ENCODE measurements at regions not wholly inside any gene's neighbourhood (a gene's known extent, or its start where the extent isn't known, plus 50 kb on each side); places are given as distances from the start of the nearest gene placed in this dataset.

DNA sequence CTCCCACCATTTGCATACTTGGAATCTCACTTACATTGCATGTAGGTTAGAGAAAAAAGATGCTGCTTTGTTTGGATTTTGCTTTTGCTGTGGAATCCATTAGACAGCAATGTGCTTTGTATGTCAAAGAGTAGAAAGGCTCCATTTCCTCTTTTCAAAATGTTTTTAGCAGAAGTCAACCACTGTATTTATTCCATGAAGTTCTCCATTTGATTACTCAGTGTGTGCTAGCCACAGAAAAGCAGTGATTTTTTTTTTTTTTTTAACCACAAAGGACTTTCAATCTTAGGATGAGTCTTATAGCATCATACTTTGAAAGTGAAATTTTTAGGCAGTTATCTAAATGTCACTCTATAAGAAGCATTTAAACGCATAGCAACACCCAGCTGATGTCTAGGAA is 285.0 kb upstream of the ADAMTS9 start:
- Histone ChIP-seq H3K4me3 (replicated peaks in 1 of 3) (no peak overlapping the region), H3K36me3 (no peaks in the 10 kb centered on the region), H3K4me1 (peaks cover 0 to 9% of the 10 kb centered on the region in 2 donors), H3K9me3 (no peaks in the 10 kb centered on the region), H3K27ac (no peak overlapping the region), H3K27me3 (no peaks in the 10 kb centered on the region)
- 83 to 93% methylated on average over 1 of the region's 1 CpG for WGBS, 2 donors
- TF ChIP-seq CTCF (IDR thresholded peaks at IDR 0.05) (no peak), POLR2A (IDR thresholded peaks at IDR 0.05) (no peak)
- intact Hi-C loops (cut with DNase I) = no loop called here
- no peak for DNase-seq

- TF ChIP-seq CTCF (IDR thresholded peaks at IDR 0.05) (no peak), POLR2A (IDR thresholded peaks at IDR 0.05) (no peak)
Observed at GRCh38 chr3:64971602-64972001, 283.8 kb upstream of the ADAMTS9 start.

GRCh38 chr3:64970634-64971033 is 282.8 kb upstream of the ADAMTS9 start:
- H3K36me3 ChIP-seq = no peaks in the 10 kb centered on the region
- no peak for TF ChIP-seq POLR2A (IDR thresholded peaks at IDR 0.05)
- no peaks in the 10 kb centered on the region for H3K27me3 ChIP-seq
- H3K9me3 ChIP-seq = no peaks in the 10 kb centered on the region
- no peak overlapping the region for H3K4me3 ChIP-seq (replicated peaks in 1 of 3)
- no peak for DNase-seq
- H3K4me1 ChIP-seq = peaks cover 0 to 9% of the 10 kb centered on the region in 2 donors
- intact Hi-C loops (cut with DNase I) = no loop called here
- H3K27ac ChIP-seq = no peak overlapping the region
- 73 to 78% methylated on average over 3 of the region's 3 CpGs for WGBS, 2 donors

More at GRCh38 chr3:64971602-64972001, 283.8 kb upstream of the ADAMTS9 start:
- intact Hi-C loops (cut with DNase I) = no loop called here
- Histone ChIP-seq H3K27ac (no peak overlapping the region), H3K36me3 (no peaks in the 10 kb centered on the region), H3K9me3 (no peaks in the 10 kb centered on the region), H3K4me1 (peaks cover 0 to 9% of the 10 kb centered on the region in 2 donors), H3K27me3 (no peaks in the 10 kb centered on the region), H3K4me3 (replicated peaks in 1 of 3) (no peak overlapping the region)
- no peak for DNase-seq
- WGBS, 2 donors = 67 to 74% methylated on average over 1 of the region's 1 CpG

DNA sequence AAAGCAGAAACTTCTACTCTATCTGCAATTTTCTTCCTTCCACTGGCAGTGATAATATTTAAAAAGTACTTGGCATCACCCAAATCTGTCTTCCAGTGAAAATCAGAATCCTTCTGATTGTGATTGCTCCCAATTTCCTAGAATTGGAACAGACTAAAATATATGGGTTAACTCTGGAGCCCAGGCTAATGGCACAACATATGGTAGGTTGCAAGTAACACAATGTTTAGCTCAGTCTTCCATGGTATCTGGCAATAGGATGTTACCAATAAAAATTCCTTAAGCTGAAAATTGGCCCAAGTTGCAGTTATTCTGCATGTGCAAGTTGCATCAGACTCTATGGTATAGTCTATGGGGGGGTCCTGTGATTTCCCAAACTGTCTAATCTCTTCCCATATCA is 273.5 kb upstream of the ADAMTS9 start:
- TF ChIP-seq POLR2A (IDR thresholded peaks at IDR 0.05) = no peak
- TF ChIP-seq CTCF (IDR thresholded peaks at IDR 0.05) = no peak
- no peaks in the 10 kb centered on the region for H3K27me3 ChIP-seq
- no peak overlapping the region for H3K27ac ChIP-seq

GRCh38 chr3:64958199-64958843 is 270.5 kb upstream of the ADAMTS9 start:
- DNase-seq = no peak
- peaks cover 0 to 18% of the 10 kb centered on the region in 2 donors for H3K4me1 ChIP-seq
- H3K27me3 ChIP-seq = no peaks in the 10 kb centered on the region
- H3K36me3 ChIP-seq = no peaks in the 10 kb centered on the region
- TF ChIP-seq POLR2A (IDR thresholded peaks at IDR 0.05) (no peak), CTCF (IDR thresholded peaks at IDR 0.05) (no peak)
- no peak overlapping the region for H3K27ac ChIP-seq
- intact Hi-C loops (cut with DNase I) = no loop called here
- no peak overlapping the region for H3K4me3 ChIP-seq (replicated peaks in 1 of 3)
- 67 to 75% methylated on average over 3 of the region's 3 CpGs for WGBS, 2 donors
- H3K9me3 ChIP-seq = no peaks in the 10 kb centered on the region

More for the DNA sequence above, 273.5 kb upstream of the ADAMTS9 start:
- Histone ChIP-seq H3K4me1 (peaks cover 0 to 11% of the 10 kb centered on the region in 2 donors), H3K4me3 (replicated peaks in 1 of 3) (no peak overlapping the region), H3K36me3 (no peaks in the 10 kb centered on the region), H3K9me3 (no peaks in the 10 kb centered on the region)
- intact Hi-C loops (cut with DNase I) = no loop called here
- DNase-seq = no peak

Measured in thyroid gland (tissue), 4 donors.